ENCODE measurements at regions not wholly inside any gene's neighbourhood (a gene's known extent, or its start where the extent isn't known, plus 50 kb on each side); places are given as distances from the start of the nearest gene placed in this dataset.

GRCh38 chr18:51946946-51947345 lies 393.1 kb upstream of the DCC start:
- Histone ChIP-seq H2BK20ac (ENCODE audit: low read depth, low read length, poor library complexity, severe bottlenecking) (no peak overlapping the region), H2BK15ac (ENCODE audit: low read depth, low read length) (no peak overlapping the region), H3K79me2 (ENCODE audit: insufficient read depth, low read length) (no peaks in the 10 kb centered on the region), H3K4me1 (ENCODE audit: insufficient read depth, low read length) (no peaks in the 10 kb centered on the region), H3K27ac (ENCODE audit: insufficient read length, low read depth, low read length) (no peak overlapping the region), H3T11ph (ENCODE audit: low read length) (no peak overlapping the region), H2AFZ (ENCODE audit: low read length) (no peak overlapping the region), H3K4ac (ENCODE audit: low read depth, low read length) (no peak overlapping the region), H3K4me2 (ENCODE audit: insufficient read depth, insufficient read length, low read length) (no peak overlapping the region), H4K20me1 (ENCODE audit: control insufficient read depth, insufficient read depth, insufficient read length) (no peaks in the 10 kb centered on the region), H3K23me2 (ENCODE audit: insufficient read length, low read depth, low read length, poor library complexity, severe bottlenecking) (no peaks in the 10 kb centered on the region), H3K9ac (ENCODE audit: extremely low read depth, insufficient read length, low read length) (no peak overlapping the region), H3K56ac (ENCODE audit: insufficient read length, low read depth, low read length) (no peak overlapping the region), H3K18ac (ENCODE audit: insufficient read length, low read depth, low read length) (no peak overlapping the region), H3K9me3 (ENCODE audit: control insufficient read depth, low read depth, low read length) (no peaks in the 10 kb centered on the region), H2BK120ac (ENCODE audit: low read depth, low read length, poor library complexity, severe bottlenecking) (no peak overlapping the region), H2AK5ac (ENCODE audit: insufficient read length, low read length) (no peak overlapping the region), H4K91ac (ENCODE audit: insufficient read length, low read depth, low read length) (no peak overlapping the region), H3K23ac (ENCODE audit: insufficient read length, low read depth, low read length) (no peak overlapping the region), H2BK5ac (ENCODE audit: insufficient read length, low read length) (no peak overlapping the region), H2BK12ac (ENCODE audit: insufficient read length, low read depth, low read length) (no peak overlapping the region), H4K8ac (replicated peaks; ENCODE audit: insufficient read length, low read depth, low read length) (no peak overlapping the region), H3K79me1 (ENCODE audit: insufficient read depth, low read depth, low read length, poor library complexity, severe bottlenecking) (no peaks in the 10 kb centered on the region), H3K14ac (ENCODE audit: insufficient read depth, low read length) (no peak overlapping the region), H4K5ac (ENCODE audit: insufficient read length, low read depth, low read length) (no peak overlapping the region), H3K27me3 (ENCODE audit: insufficient read depth, low read length) (no peaks in the 10 kb centered on the region)
- Mint-ChIP-seq H3K36me3 (ENCODE audit: insufficient read depth in 1 of 3, low read depth in 3 of 3) (no peaks in the 10 kb centered on the region), H3K27ac (no peak overlapping the region), H3K4me1 (peaks cover 0 to 11% of the 10 kb centered on the region in 2 experiments; a peak in 2 of 4 replicates), H3K27me3 (ENCODE audit: low read depth) (no peaks in the 10 kb centered on the region), H3K4me3 (no peak overlapping the region), H3K9me3 (no peaks in the 10 kb centered on the region; a peak in 3 of 5 replicates)
- no CpG with 5 or more reads among the region's 4 CpGs for WGBS (ENCODE audit: extremely low coverage, insufficient read length, low lambda C conversion rate)
- no peak for DNase-seq
- TF ChIP-seq CTCF (conservative IDR thresholded peaks at IDR 0.05), result no peak
